PFSK-1 (cell line): ENCODE measurements at regions not wholly inside any gene's neighbourhood (a gene's known extent, or its start where the extent isn't known, plus 50 kb on each side); places are given as distances from the start of the nearest gene placed in this dataset.

Source experiments
- FOXP2 ChIP-seq: optimal IDR thresholded peaks from 2 replicates; pipeline ENCODE3; 2011; ENCODE audit warnings: borderline replicate concordance, control low read depth, inconsistent platforms; ENCODE audit not compliant: insufficient read depth; ENCODE audit errors: extremely low read length, extremely low read depth
- POLR2AphosphoS5 ChIP-seq: IDR thresholded peaks from 2 replicates; pipeline ENCODE4 v1.6.1; 2012; ENCODE audit warnings: low read depth, mild to moderate bottlenecking, control low read depth, low read length, moderate library complexity
- REST ChIP-seq, 2 experiments: IDR thresholded peaks; 2 replicates each; pipeline versions ENCODE4 v1.6.1 to v1.8.0; 2011 to 2012; ENCODE audit warnings: low read depth in 2 of 2, low read length in 2 of 2, control low read depth in 1 of 2, inconsistent platforms in 1 of 2, mild to moderate bottlenecking in 1 of 2, moderate library complexity in 1 of 2; ENCODE audit not compliant: insufficient read depth in 1 of 2
- SIN3A ChIP-seq: IDR thresholded peaks from 2 replicates; pipeline ENCODE4 v1.6.1; 2012; ENCODE audit warnings: mild to moderate bottlenecking, low read length, moderate library complexity, borderline replicate concordance; ENCODE audit not compliant: insufficient read depth
- TAF1 ChIP-seq: IDR thresholded peaks from 2 replicates; pipeline ENCODE4 v1.6.1; 2012; ENCODE audit warnings: low read length, control low read depth, borderline replicate concordance; ENCODE audit not compliant: insufficient read depth

- TF ChIP-seq POLR2AphosphoS5 (no peak), REST (IDR thresholded peaks at IDR 0.05; ENCODE audit: insufficient read depth in 1 of 2, low read depth in 2 of 2, low read length in 2 of 2) (no peak), FOXP2 (no peak), TAF1 (no peak), SIN3A (no peak)
Observed at GRCh38 chr12:88367231-88367630, 213.0 kb downstream of the KITLG start.

- TF ChIP-seq FOXP2: no peak
- TF ChIP-seq POLR2AphosphoS5: no peak
- TF ChIP-seq REST (IDR thresholded peaks at IDR 0.05; ENCODE audit: insufficient read depth in 1 of 2, low read depth in 2 of 2, low read length in 2 of 2): no peak
- TF ChIP-seq SIN3A: no peak
- TF ChIP-seq TAF1: no peak
Observed at GRCh38 chr12:88371416-88372183, 208.7 kb downstream of the KITLG start.

GRCh38 chr12:88375306-88376305 is 204.7 kb downstream of the KITLG start:
- TF ChIP-seq SIN3A (no peak), POLR2AphosphoS5 (no peak), REST (IDR thresholded peaks at IDR 0.05; ENCODE audit: insufficient read depth in 1 of 2, low read depth in 2 of 2, low read length in 2 of 2) (no peak), FOXP2 (no peak), TAF1 (no peak)

GRCh38 chr12:88377973-88378372 is 202.3 kb downstream of the KITLG start:
- no peak for TF ChIP-seq SIN3A
- TF ChIP-seq FOXP2: no peak
- TF ChIP-seq POLR2AphosphoS5: no peak
- no peak for TF ChIP-seq TAF1
- TF ChIP-seq REST (IDR thresholded peaks at IDR 0.05; ENCODE audit: insufficient read depth in 1 of 2, low read depth in 2 of 2, low read length in 2 of 2): no peak
